ENCODE measurements at regions not wholly inside any gene's neighbourhood (a gene's known extent, or its start where the extent isn't known, plus 50 kb on each side); places are given as distances from the start of the nearest gene placed in this dataset.

- no peaks in the 10 kb centered on the region for H3K36me3 ChIP-seq (ENCODE audit: low read depth, low read length)
- H3K4me1 ChIP-seq (ENCODE audit: insufficient read depth, low read length): no peaks in the 10 kb centered on the region
- no peaks in the 10 kb centered on the region for H4K20me1 ChIP-seq (ENCODE audit: low read length)
- intact Hi-C loops (cut with micrococcal nuclease): no loop called here
- no peak for TF ChIP-seq EZH2 (IDR thresholded peaks at IDR 0.05; ENCODE audit: low read length, unreplicated experiment)
- no peak overlapping the region for H3K9ac ChIP-seq (ENCODE audit: low read length)
- no TSS peak for BruUV-seq (replicated peaks)
- ChIA-PET POLR2A (ENCODE audit: unreplicated experiment) (no interaction called here), CTCF (no interaction called here)
- DNase-seq (no peak), ATAC-seq (no peak)
- no peaks in the 10 kb centered on the region for H3K27me3 ChIP-seq (ENCODE audit: low read length)
- no peak overlapping the region for H3K4me3 ChIP-seq (ENCODE audit: low read length)
- no peaks in the 10 kb centered on the region for H3K9me3 ChIP-seq (ENCODE audit: low read length)
- no peak overlapping the region for H3K27ac ChIP-seq (ENCODE audit: low read length)
- no peak overlapping the region for H2AFZ ChIP-seq (ENCODE audit: low read length)
- H3K9me2 ChIP-seq (replicated peaks; ENCODE audit: low read length): no peaks in the 10 kb centered on the region
- no peaks in the 10 kb centered on the region for H3F3A ChIP-seq (ENCODE audit: low read length, unreplicated experiment)
- H3K4me2 ChIP-seq (ENCODE audit: low read length): no peak overlapping the region
- no peaks in the 10 kb centered on the region for H3K79me2 ChIP-seq (ENCODE audit: low read length)
Measured at GRCh38 chr13:61277586-61278276, 137.9 kb downstream of the PCDH20 start.

DNA sequence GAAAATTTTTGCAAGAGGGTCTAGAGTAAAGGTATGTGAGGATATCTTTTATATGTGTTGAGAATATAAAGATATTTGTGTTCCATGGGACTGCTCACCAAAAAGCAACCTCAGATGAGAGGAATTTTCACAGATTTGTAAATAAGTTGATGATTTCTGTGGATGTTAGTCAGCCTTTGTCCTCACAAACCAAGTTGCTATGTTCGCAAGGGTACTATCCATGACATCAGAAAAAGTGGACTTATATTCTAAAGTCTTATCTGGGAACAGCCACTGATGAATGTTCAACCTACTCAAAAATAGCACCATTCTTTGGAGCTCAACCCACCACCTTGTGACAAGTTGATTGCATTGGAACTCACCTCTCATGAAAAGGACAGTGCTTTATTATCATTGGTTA lies 138.6 kb downstream of the PCDH20 start:
- no peaks in the 10 kb centered on the region for H3K4me1 ChIP-seq (ENCODE audit: insufficient read depth, low read length)
- no peaks in the 10 kb centered on the region for H3K27me3 ChIP-seq (ENCODE audit: low read length)
- H4K20me1 ChIP-seq (ENCODE audit: low read length): no peaks in the 10 kb centered on the region
- no peak overlapping the region for H3K27ac ChIP-seq (ENCODE audit: low read length)
- no peak overlapping the region for H3K4me2 ChIP-seq (ENCODE audit: low read length)
- BruUV-seq (replicated peaks): no TSS peak
- H3K9me2 ChIP-seq (replicated peaks; ENCODE audit: low read length): no peaks in the 10 kb centered on the region
- H3K79me2 ChIP-seq (ENCODE audit: low read length): no peaks in the 10 kb centered on the region
- CTCF ChIA-PET: no interaction called here
- POLR2A ChIA-PET (ENCODE audit: unreplicated experiment): no interaction called here
- DNase-seq (no peak), ATAC-seq (no peak)
- intact Hi-C loops (cut with micrococcal nuclease): no loop called here
- H3K36me3 ChIP-seq (ENCODE audit: low read depth, low read length): no peaks in the 10 kb centered on the region
- no peaks in the 10 kb centered on the region for H3K9me3 ChIP-seq (ENCODE audit: low read length)
- no peaks in the 10 kb centered on the region for H3F3A ChIP-seq (ENCODE audit: low read length, unreplicated experiment)
- no peak overlapping the region for H3K4me3 ChIP-seq (ENCODE audit: low read length)
- H3K9ac ChIP-seq (ENCODE audit: low read length): no peak overlapping the region
- no peak overlapping the region for H2AFZ ChIP-seq (ENCODE audit: low read length)
- TF ChIP-seq EZH2 (IDR thresholded peaks at IDR 0.05; ENCODE audit: low read length, unreplicated experiment) (no peak), CTCF (conservative IDR thresholded peaks at IDR 0.05; ENCODE audit: low read depth, low read length) (no peak), EZH2phosphoT487 (IDR thresholded peaks at IDR 0.05; ENCODE audit: borderline replicate concordance, low read length) (no peak)

- Histone ChIP-seq H3F3A (ENCODE audit: low read length, unreplicated experiment) (no peaks in the 10 kb centered on the region), H3K9ac (ENCODE audit: low read length) (no peak overlapping the region), H3K9me3 (ENCODE audit: low read length) (no peaks in the 10 kb centered on the region), H3K4me3 (ENCODE audit: low read length) (no peak overlapping the region), H3K4me2 (ENCODE audit: low read length) (no peak overlapping the region), H3K36me3 (ENCODE audit: low read depth, low read length) (no peaks in the 10 kb centered on the region), H3K27ac (ENCODE audit: low read length) (no peak overlapping the region), H3K79me2 (ENCODE audit: low read length) (no peaks in the 10 kb centered on the region), H4K20me1 (ENCODE audit: low read length) (no peaks in the 10 kb centered on the region), H3K27me3 (ENCODE audit: low read length) (no peaks in the 10 kb centered on the region), H3K9me2 (replicated peaks; ENCODE audit: low read length) (no peaks in the 10 kb centered on the region), H2AFZ (ENCODE audit: low read length) (no peak overlapping the region), H3K4me1 (ENCODE audit: insufficient read depth, low read length) (no peaks in the 10 kb centered on the region)
- ChIA-PET POLR2A (ENCODE audit: unreplicated experiment) (no interaction called here), CTCF (no interaction called here)
- no peak for TF ChIP-seq EZH2 (IDR thresholded peaks at IDR 0.05; ENCODE audit: low read length, unreplicated experiment)
- TF ChIP-seq CTCF (conservative IDR thresholded peaks at IDR 0.05; ENCODE audit: low read depth, low read length): no peak
- TF ChIP-seq EZH2phosphoT487 (IDR thresholded peaks at IDR 0.05; ENCODE audit: borderline replicate concordance, low read length): no peak
- intact Hi-C loops (cut with micrococcal nuclease): no loop called here
- ATAC-seq (peak; percentile 46; the same call in 1 of the 2 replicates), DNase-seq (peak; percentile 20)
- BruUV-seq (replicated peaks): no TSS peak
Measured at GRCh38 chr13:61276401-61276800, 139.2 kb downstream of the PCDH20 start.
